ENCODE measurements at regions not wholly inside any gene's neighbourhood (a gene's known extent, or its start where the extent isn't known, plus 50 kb on each side); places are given as distances from the start of the nearest gene placed in this dataset.

DNA sequence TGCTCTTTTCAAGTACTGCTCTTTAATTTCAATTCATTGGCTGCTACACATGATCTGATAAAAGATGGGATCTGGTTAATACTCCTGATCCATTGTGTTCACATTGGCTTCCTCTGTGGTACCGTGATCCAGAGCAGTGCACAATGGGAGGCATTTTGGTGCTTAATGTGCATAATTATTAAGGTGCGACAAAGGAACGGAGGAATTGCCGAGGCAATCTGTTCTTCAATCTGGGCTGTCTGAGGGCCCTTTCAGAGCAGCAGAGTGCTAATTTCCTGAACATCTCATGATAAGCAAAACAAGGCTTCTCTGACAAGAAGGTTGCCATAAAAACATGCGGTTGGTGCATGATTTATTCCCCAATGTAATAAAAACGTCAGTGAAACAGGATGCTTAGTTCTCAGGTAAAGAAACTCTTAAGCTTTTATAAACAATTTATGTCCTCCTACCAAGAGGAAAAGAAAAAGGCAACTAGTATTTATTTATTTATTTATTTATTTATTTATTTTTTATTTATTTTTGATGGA lies 64.0 kb upstream of the EPHA3 start:
- no peak for DNase-seq (ENCODE audit: low spot score)

- no peak for DNase-seq (ENCODE audit: low spot score)
Observed at GRCh38 chr3:89046661-89047060, 60.8 kb upstream of the EPHA3 start.

DNA sequence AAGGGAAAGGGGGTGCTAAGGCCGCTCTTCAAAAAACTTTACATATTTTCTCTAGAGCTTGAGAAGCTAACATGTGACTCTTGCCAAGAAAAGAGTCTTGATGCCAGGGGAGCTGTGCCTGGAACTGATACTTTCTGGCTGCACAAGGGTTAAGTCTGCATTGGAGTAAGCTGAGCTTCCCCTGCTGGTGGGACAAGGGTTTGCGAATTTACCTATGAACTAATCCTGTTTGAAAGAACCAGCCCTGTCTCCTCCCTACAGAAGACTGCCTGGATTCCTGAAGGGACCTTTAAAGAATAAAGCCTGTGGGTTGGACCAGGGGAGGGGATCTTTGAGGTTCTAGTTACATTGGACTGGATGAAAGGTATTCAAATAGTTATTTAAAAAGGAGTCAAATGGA lies 58.3 kb upstream of the EPHA3 start:
- DNase-seq (ENCODE audit: low spot score), result no peak

GRCh38 chr3:89052386-89052785 lies 55.0 kb upstream of the EPHA3 start:
- DNase-seq (ENCODE audit: low spot score), result no peak

- DNase-seq (ENCODE audit: low spot score), result no peak
Observed at GRCh38 chr3:89057398-89057797, 50.0 kb upstream of the EPHA3 start.

Measured in hematopoietic multipotent progenitor cell treated with erythropoietin and hydrocortisone succinate and interleukin-3 and kit ligand, for 17 days (in vitro differentiated cells).